ENCODE measurements at regions not wholly inside any gene's neighbourhood (a gene's known extent, or its start where the extent isn't known, plus 50 kb on each side); places are given as distances from the start of the nearest gene placed in this dataset.

DNA sequence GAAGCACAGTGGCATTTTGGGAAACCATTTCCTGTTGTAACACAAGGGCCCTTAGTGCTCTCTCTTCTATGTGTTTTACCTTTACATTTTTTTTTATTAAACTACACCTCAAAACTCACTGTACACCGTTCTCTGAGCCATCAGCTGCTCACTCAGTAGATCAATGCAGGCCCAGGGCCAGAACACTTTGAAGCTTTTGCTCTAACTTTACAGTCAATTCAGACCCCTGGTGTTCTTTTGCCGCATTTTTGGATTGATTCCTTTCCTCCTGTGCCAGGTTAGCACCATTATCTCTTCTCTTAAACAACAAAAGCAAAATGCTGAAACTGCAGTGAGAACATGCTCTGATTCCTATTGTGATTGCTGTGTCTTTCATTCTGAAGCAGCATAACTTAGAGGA is 269.8 kb upstream of the RGMB start:
- ATAC-seq (no peak), DNase-seq (no peak)
- no peaks in the 10 kb centered on the region for H3K36me3 ChIP-seq
- no peaks in the 10 kb centered on the region for H3K4me1 ChIP-seq
- intact Hi-C loops (cut with DNase I; ENCODE audit: low total_unique reads): no loop called here
- H3K4me3 ChIP-seq: no peak overlapping the region
- H3K27me3 ChIP-seq: no peaks in the 10 kb centered on the region
- in situ Hi-C loops (cut with MboI; ENCODE audit: low sequenced_read_pairs in 4 of 4): no loop called here
- peaks cover 0 to 4% (median 0%) of the 10 kb centered on the region in 3 donors for H3K9me3 ChIP-seq
- TF ChIP-seq, protein P1, sequence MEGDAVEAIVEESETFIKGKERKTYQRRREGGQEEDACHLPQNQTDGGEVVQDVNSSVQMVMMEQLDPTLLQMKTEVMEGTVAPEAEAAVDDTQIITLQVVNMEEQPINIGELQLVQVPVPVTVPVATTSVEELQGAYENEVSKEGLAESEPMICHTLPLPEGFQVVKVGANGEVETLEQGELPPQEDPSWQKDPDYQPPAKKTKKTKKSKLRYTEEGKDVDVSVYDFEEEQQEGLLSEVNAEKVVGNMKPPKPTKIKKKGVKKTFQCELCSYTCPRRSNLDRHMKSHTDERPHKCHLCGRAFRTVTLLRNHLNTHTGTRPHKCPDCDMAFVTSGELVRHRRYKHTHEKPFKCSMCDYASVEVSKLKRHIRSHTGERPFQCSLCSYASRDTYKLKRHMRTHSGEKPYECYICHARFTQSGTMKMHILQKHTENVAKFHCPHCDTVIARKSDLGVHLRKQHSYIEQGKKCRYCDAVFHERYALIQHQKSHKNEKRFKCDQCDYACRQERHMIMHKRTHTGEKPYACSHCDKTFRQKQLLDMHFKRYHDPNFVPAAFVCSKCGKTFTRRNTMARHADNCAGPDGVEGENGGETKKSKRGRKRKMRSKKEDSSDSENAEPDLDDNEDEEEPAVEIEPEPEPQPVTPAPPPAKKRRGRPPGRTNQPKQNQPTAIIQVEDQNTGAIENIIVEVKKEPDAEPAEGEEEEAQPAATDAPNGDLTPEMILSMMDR (IDR thresholded peaks at IDR 0.05 in 4 of 5, conservative IDR thresholded peaks at IDR 0.05 in 1 of 5): no peak
- TF ChIP-seq POLR2A (IDR thresholded peaks at IDR 0.05): no peak
- H3K27ac ChIP-seq: no peak overlapping the region

- ATAC-seq: no peak
- intact Hi-C loops (cut with DNase I; ENCODE audit: low total_unique reads): no loop called here
Measured at GRCh38 chr5:98504505-98504904, 269.0 kb upstream of the RGMB start.

DNA sequence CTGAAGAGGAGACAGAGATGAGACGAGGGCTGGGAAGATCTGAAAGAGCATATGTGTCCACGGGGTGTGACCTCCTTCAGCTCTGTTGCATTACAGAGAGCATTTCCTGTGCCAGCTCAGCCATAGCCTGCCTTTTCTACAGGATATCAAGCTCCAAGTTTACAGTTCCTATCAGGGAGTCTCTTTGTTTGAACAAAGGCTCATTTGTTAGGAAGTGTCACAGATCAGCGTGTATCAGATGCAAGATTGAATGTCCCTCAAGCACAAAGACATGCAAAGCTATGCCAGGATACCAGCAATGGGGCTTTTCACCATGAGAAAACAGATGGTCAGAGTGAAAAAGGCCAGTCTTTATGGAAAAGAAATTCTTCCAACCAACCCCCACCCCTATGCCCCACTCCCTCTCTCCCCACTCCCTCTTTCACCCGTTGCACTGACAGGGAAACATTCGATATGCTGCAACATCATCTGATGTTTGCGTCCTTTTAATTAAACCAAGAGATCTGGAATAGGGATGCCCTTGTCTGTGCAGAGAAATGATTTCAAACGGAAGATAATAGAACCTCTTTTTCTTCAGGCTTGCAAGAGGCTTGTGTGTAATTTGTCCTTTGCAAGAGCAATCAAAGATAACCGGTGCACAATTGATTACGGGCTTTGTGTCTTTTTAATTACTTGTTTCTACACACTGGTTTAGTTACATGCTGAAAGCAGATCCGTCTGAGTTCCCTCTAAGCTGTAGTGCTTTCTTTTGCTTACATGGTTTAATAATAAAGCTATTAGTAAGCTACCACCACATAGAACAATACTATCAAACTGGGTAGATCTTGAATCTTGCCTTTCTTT is 263.1 kb upstream of the RGMB start:
- no peaks in the 10 kb centered on the region for H3K27me3 ChIP-seq
- intact Hi-C loops (cut with DNase I; ENCODE audit: low total_unique reads) (no loop called here), in situ Hi-C loops (cut with MboI; ENCODE audit: low sequenced_read_pairs in 4 of 4) (no loop called here)
- H3K4me3 ChIP-seq: no peak overlapping the region
- no peaks in the 10 kb centered on the region for H3K4me1 ChIP-seq
- H3K36me3 ChIP-seq: no peaks in the 10 kb centered on the region
- no peak overlapping the region for H3K27ac ChIP-seq
- no peak for ATAC-seq
- peaks cover 0 to 4% (median 0%) of the 10 kb centered on the region in 3 donors for H3K9me3 ChIP-seq
- TF ChIP-seq, protein P1 (IDR thresholded peaks at IDR 0.05 in 4 of 5, conservative IDR thresholded peaks at IDR 0.05 in 1 of 5): no peak
- no peak for TF ChIP-seq POLR2A (IDR thresholded peaks at IDR 0.05)
- DNase-seq: no peak

More at GRCh38 chr5:98504505-98504904, 269.0 kb upstream of the RGMB start:
- DNase-seq: no peak
- peaks cover 0 to 4% (median 0%) of the 10 kb centered on the region in 3 donors for H3K9me3 ChIP-seq
- H3K4me1 ChIP-seq: no peaks in the 10 kb centered on the region
- TF ChIP-seq POLR2A (IDR thresholded peaks at IDR 0.05): no peak
- TF ChIP-seq, protein P1 (IDR thresholded peaks at IDR 0.05 in 4 of 5, conservative IDR thresholded peaks at IDR 0.05 in 1 of 5): no peak
- no peaks in the 10 kb centered on the region for H3K27me3 ChIP-seq
- in situ Hi-C loops (cut with MboI; ENCODE audit: low sequenced_read_pairs in 4 of 4): no loop called here
- no peak overlapping the region for H3K4me3 ChIP-seq
- no peak overlapping the region for H3K27ac ChIP-seq
- no peaks in the 10 kb centered on the region for H3K36me3 ChIP-seq

- Histone ChIP-seq H3K36me3 (no peaks in the 10 kb centered on the region), H3K9me3 (no peaks in the 10 kb centered on the region), H3K27me3 (no peaks in the 10 kb centered on the region), H3K4me1 (no peaks in the 10 kb centered on the region), H3K4me3 (no peak overlapping the region), H3K27ac (no peak overlapping the region)
- intact Hi-C loops (cut with DNase I; ENCODE audit: low total_unique reads): no loop called here
- in situ Hi-C loops (cut with MboI; ENCODE audit: low sequenced_read_pairs in 4 of 4): no loop called here
- TF ChIP-seq POLR2A (IDR thresholded peaks at IDR 0.05): no peak
- TF ChIP-seq, protein P1 (IDR thresholded peaks at IDR 0.05 in 4 of 5, conservative IDR thresholded peaks at IDR 0.05 in 1 of 5): no peak
- DNase-seq (no peak), ATAC-seq (no peak)
Measured at GRCh38 chr5:98513380-98513779, 260.1 kb upstream of the RGMB start.

Data from gastrocnemius medialis (tissue), 4 donors.